ENCODE measurements at regions not wholly inside any gene's neighbourhood (a gene's known extent, or its start where the extent isn't known, plus 50 kb on each side); places are given as distances from the start of the nearest gene placed in this dataset.
A peak's percentile ranks its signal among the peaks of the same experiment; 100 is the strongest.

GRCh38 chr16:26963109-26963508 lies 103.6 kb upstream of the C16orf82 start (continued):
- TF ChIP-seq SP1 (IDR thresholded peaks at IDR 0.05; ENCODE audit: low read depth): no peak
- TF ChIP-seq RAD21 (IDR thresholded peaks at IDR 0.05; ENCODE audit: low read depth): 0 out of 2 replicates have a peak, but pooled peaks have one; percentile 23
- TF ChIP-seq YY1 (IDR thresholded peaks at IDR 0.05; ENCODE audit: extremely low read depth, insufficient replicate concordance, low read depth, low read length): no peak

DNA sequence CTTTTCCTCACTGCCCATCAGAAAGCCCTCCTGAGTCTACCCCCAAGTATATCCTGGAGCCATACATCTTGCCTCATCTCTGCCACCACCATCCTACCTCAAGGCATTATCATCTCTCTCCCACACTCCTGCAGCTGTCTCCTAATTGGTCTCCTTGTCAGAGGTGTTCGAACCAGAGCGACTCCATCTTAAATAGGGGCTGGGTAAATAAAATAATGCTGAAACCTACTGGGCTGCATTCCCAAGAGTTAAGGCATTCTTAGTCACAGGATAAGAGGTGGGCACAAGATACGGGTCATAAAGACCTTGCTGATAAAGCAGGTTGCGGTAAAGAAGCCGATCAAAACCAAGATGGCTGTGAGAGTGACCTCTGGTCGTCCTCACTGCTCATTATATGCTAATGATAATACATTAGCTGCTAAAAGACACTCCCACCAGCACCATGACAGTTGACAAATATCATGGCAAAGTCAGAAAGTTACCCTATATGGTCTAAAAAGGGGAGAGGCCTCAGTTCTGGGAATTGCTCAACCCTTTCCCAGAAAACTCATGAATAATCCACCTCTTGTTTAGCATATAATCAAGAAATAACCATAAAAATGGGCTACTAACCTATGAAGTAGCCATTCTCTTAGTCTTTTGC lies 97.0 kb upstream of the C16orf82 start:
- DNase-seq (ENCODE audit: low read depth, low spot score): no peak
- H3K79me2 ChIP-seq (ENCODE audit: insufficient read depth, low read length): no peaks in the 10 kb centered on the region

More for the DNA sequence above, 97.0 kb upstream of the C16orf82 start:
- no peak overlapping the region for H3K27ac ChIP-seq (ENCODE audit: low read depth, low read length)
- TF ChIP-seq JUND (IDR thresholded peaks at IDR 0.05) (no peak), SRF (IDR thresholded peaks at IDR 0.05; ENCODE audit: low read depth) (no peak), ZBTB33 (IDR thresholded peaks at IDR 0.05; ENCODE audit: extremely low read depth, insufficient replicate concordance, low read length) (no peak), RAD21 (IDR thresholded peaks at IDR 0.05; ENCODE audit: low read depth) (no peak), POLR2AphosphoS5 (IDR thresholded peaks at IDR 0.05; ENCODE audit: low read depth, low read length) (no peak), ELF1 (IDR thresholded peaks at IDR 0.05; ENCODE audit: borderline replicate concordance, low read depth) (no peak), TCF7L2 (IDR thresholded peaks at IDR 0.05; ENCODE audit: borderline replicate concordance, extremely low read depth, insufficient read depth, insufficient read length) (no peak), CBX3 (IDR thresholded peaks at IDR 0.05; ENCODE audit: low read depth) (no peak), SP1 (IDR thresholded peaks at IDR 0.05; ENCODE audit: low read depth) (no peak), ZFX (IDR thresholded peaks at IDR 0.05) (no peak), EZH2phosphoT487 (IDR thresholded peaks at IDR 0.05; ENCODE audit: borderline replicate concordance) (no peak), CEBPB (IDR thresholded peaks at IDR 0.05; ENCODE audit: low read depth) (no peak), FOSL1 (IDR thresholded peaks at IDR 0.05; ENCODE audit: low read depth) (no peak)
- TF ChIP-seq, protein P1, sequence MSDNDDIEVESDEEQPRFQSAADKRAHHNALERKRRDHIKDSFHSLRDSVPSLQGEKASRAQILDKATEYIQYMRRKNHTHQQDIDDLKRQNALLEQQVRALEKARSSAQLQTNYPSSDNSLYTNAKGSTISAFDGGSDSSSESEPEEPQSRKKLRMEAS (IDR thresholded peaks at IDR 0.05): no peak
- TF ChIP-seq, protein P2, sequence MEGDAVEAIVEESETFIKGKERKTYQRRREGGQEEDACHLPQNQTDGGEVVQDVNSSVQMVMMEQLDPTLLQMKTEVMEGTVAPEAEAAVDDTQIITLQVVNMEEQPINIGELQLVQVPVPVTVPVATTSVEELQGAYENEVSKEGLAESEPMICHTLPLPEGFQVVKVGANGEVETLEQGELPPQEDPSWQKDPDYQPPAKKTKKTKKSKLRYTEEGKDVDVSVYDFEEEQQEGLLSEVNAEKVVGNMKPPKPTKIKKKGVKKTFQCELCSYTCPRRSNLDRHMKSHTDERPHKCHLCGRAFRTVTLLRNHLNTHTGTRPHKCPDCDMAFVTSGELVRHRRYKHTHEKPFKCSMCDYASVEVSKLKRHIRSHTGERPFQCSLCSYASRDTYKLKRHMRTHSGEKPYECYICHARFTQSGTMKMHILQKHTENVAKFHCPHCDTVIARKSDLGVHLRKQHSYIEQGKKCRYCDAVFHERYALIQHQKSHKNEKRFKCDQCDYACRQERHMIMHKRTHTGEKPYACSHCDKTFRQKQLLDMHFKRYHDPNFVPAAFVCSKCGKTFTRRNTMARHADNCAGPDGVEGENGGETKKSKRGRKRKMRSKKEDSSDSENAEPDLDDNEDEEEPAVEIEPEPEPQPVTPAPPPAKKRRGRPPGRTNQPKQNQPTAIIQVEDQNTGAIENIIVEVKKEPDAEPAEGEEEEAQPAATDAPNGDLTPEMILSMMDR (IDR thresholded peaks at IDR 0.05 in 2 of 3, conservative IDR thresholded peaks at IDR 0.05 in 1 of 3; ENCODE audit: borderline replicate concordance in 1 of 3, insufficient read depth in 1 of 3, low read depth in 2 of 3, low read length in 2 of 3): no peak
- H2AFZ ChIP-seq (ENCODE audit: low read depth, low read length, poor library complexity, severe bottlenecking): no peak overlapping the region
- no peaks in the 10 kb centered on the region for H3K9me2 ChIP-seq (ENCODE audit: insufficient read depth)
- H3K4me2 ChIP-seq (ENCODE audit: low read length): no peak overlapping the region
- POLR2A ChIA-PET: no interaction called here
- peaks cover 15% of the 10 kb centered on the region; the same call in 1 of the 2 replicates for H3K27me3 ChIP-seq (ENCODE audit: insufficient read depth, low read length)
- H3K36me3 ChIP-seq (ENCODE audit: control insufficient read depth in 1 of 2, insufficient read depth in 2 of 2, low read length in 2 of 2): no peaks in the 10 kb centered on the region
- no peak overlapping the region for H3K4me3 ChIP-seq (replicated peaks in 1 of 2; ENCODE audit: low read depth in 1 of 2, low read length in 2 of 2)
- no peaks in the 10 kb centered on the region for H3K9me3 ChIP-seq (ENCODE audit: control insufficient read depth in 1 of 2, insufficient read depth in 1 of 2, low read depth in 1 of 2, low read length in 2 of 2)
- ATAC-seq: no peak
- CTCF ChIA-PET: no interaction called here
- intact Hi-C loops (cut with micrococcal nuclease): no loop called here
- H3K9ac ChIP-seq (ENCODE audit: low read length): no peak overlapping the region
- BruUV-seq (replicated peaks): no TSS peak
- no peaks in the 10 kb centered on the region for H4K20me1 ChIP-seq (ENCODE audit: insufficient read depth)
- H3K4me1 ChIP-seq (ENCODE audit: control insufficient read depth in 1 of 2, insufficient read depth in 2 of 2, low read length in 2 of 2): no peaks in the 10 kb centered on the region
- RAD21 ChIA-PET (ENCODE audit: low non-redundant PET in 1 of 2, low total read pairs in 2 of 2, uncharacterized antibody in 2 of 2, unreplicated experiment in 2 of 2): no interaction called here
